Activated T-cell treated with anti-CD3 and anti-CD28 coated beads for 24 hours (primary cell): ENCODE measurements at regions not wholly inside any gene's neighbourhood (a gene's known extent, or its start where the extent isn't known, plus 50 kb on each side); places are given as distances from the start of the nearest gene placed in this dataset.

Source experiments
- DNase-seq: peaks from one replicate; pipeline ENCODE4 v3.0.0-alpha.2; 2020; ENCODE audit warnings: low read depth

- no peak for DNase-seq
Measured at GRCh38 chr2:9738535-9739496, 104.5 kb upstream of the TAF1B start.

DNA sequence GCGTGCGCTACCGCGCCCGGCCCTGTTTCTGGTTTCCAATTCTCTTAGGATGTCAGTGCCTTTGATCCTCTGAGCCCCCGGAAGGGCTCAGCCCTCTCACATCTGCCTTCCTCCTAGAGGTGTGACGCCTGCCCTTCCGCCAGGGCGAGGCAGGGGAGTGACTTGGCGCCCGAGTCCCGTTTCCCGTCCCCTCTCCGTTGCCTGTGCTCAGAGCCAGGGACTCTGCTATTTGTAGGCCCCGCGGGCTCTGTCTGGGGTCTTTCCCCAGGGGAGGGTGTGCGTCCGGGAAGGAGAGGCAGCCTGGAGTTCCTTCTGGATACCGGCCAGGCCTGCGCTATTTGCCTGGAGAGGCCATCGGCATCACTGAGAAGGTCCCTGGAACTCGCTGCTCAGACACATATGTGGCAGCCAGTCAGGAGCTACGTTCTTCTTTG is 103.7 kb upstream of the TAF1B start:
- DNase-seq = peak; percentile 33

GRCh38 chr2:9740382-9741073 is 102.7 kb upstream of the TAF1B start:
- DNase-seq = no peak

DNA sequence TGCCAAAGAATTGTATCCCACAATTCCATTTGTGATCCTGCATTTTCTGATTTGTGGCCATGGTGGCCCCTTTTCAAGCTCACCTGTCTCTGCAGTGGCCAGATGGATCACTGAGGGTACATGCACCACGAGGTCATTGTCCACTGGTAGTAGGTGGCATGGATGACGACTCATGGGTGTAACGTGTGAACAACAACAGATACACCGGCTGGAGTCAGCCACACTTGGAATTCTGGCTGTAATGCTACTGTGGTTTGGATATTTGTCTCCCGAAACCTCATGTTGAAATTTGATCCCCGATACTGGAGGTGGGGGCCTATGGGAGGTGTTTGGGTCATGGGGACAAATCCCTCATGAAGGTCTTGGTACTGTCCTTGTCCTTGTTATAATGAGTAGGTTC is 102.2 kb upstream of the TAF1B start:
- no peak for DNase-seq

DNA sequence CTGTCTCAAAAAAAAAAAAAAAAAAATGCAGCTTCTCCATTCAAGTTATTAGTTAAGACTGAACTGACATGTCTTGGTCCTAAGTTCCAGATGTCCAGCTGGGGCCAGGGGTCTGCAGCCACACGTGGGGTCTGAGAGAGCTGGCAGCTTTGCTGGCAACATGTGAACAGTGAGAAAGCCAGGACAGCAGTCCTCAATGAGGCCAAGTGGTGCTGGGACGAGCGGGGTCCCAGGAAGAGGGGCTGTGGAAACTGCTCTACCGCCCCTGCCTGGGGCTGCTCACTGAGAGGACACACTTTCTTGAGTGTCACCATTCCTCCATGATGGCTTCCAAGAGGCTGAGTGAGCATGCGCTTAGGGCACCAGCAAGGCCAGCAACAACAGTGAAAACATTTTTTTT is 100.7 kb upstream of the TAF1B start:
- no peak for DNase-seq

GRCh38 chr2:9744256-9745004 is 98.8 kb upstream of the TAF1B start:
- no peak for DNase-seq

- DNase-seq = no peak
Measured at GRCh38 chr2:9745153-9745899, 97.9 kb upstream of the TAF1B start.

- no peak for DNase-seq
Measured at GRCh38 chr2:9747396-9747795, 95.9 kb upstream of the TAF1B start.

GRCh38 chr2:9748577-9748976 is 94.7 kb upstream of the TAF1B start:
- no peak for DNase-seq

DNA sequence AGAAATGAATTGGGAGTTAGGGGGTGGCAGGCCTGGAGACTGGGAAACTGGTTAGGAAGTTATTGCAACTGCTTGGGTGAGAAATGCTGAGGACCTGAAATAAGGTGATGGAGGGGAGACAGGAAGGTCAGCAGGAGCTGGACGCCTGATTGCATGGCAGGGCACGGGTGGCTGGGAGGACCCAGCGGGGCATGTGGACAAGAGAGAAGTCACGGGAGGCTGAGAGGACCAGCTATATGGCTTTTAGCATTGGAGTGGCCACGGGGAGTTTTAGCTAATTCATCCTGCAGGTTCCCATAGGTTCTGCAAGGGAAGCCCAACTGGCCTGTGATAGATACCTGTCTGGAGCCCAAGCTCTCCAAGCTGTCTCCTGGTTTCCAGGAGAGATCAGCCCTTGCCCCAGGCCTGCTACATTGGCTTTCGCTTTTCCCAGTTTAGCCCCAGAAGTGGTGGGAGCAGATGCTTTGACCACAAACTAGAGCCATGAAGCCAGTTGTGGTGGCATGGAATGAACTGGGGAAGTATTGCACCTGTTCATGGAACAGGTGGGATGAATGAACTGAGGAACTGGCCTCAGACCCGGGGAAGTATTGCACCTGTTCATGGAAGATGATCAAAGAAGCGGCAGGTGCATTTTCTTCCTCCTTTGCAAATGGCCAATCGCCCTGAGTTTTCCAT is 93.6 kb upstream of the TAF1B start:
- DNase-seq = no peak

DNA sequence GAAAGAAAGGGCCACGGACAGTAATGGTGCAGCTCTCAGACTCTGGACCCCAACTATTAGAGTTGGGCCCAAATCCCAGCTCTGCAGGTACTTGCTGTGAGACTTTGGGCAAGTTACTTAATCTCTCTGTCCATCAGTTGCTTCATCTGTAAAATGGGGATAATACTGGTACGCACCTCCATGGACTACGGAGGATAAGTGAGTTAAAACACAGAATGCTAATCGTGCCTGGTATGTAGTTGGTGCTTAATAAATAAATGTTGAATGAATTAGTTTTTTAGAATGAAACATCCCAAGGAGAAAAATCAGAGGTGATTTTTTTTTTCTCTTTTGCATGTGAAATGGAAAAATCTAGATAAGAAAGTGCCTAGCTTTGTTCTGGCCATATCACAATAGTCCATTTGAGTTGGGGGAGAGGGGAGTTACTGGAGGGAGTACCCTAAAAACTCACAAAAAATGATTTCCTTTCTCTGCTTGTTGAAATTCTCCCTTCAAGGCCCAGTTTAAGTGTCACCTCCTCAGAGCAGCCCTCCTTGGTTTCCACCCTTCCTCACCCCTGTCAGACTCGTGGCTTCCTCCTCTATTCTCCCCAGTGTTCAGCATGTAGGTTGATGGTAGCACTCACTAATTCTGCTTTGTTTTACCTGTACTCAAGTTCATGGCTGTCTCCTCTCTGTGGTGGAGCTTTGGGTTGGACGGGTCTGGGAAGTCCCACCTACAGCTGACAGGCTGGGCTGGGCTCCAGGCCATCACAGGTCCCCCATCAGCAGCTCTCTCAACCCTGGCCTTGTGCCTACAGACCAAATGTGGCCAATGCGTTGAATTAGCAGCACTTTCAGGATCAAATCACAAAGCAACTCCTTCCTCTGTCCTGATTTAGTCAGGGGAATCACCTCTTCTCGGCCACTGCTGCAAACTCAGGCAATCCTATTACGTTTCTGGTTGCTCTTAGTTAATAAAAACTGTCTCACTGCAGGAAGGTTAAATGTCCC is 92.8 kb upstream of the TAF1B start:
- DNase-seq = no peak

DNA sequence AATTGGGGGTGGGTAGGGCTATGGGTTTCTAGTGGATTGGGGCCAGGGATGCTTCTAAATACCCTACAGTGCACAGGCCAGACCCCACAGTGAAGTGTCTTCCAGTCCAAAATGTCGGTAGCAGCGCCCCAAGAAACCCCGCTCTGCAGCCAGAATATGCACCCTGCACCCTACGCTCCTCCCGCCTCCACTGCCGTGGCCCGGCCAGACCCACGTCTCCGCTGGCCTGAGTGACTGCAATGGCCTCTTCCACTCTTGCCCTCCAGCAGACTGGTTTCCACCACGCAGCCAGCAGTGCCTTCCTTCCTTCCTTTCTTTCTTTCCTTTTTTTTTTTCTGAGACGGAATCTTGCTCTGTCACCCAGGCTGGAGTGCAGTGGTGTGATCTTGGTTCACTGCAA is 91.4 kb upstream of the TAF1B start:
- no peak for DNase-seq

DNA sequence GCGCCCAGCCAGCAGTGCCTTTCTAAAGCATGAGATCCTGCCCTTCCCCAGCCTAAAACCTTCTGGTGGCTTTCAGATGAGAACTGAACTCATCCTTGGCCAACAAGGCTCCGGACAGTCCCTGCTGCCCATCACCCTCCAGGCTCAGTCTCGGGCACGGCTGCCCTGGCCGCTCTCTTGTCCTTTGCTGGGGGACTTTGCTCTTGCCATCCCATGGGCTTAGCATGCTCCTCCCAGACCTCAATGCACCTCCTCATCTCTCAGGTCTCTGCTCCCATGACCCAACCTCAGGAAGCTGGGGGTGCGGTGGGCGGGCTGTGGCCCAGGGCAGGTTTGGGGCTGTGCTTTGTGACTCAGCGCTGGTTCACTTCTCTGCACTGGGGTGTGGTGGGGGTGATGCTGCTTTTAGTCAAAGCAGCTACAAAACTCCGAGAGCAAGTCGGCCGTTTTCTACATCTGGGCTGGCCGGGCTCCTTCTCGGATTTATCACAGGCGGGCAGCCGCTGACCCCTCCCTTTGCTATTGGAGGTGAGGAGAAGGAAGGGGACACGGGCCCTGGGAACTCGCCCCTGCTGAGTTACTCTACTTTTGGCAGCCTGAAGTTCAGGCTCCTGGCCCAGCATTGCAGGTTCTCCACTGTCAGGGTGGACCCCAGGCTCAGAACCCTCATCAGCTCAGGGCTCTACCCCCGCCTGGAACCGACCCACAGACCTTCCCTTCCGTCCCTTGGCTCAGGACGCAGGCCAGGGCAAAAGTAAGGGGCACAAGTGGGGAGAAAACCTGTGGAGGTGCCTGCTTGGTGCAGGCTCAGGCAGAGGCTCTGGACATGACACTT is 90.6 kb upstream of the TAF1B start:
- DNase-seq = peak; percentile 85

DNA sequence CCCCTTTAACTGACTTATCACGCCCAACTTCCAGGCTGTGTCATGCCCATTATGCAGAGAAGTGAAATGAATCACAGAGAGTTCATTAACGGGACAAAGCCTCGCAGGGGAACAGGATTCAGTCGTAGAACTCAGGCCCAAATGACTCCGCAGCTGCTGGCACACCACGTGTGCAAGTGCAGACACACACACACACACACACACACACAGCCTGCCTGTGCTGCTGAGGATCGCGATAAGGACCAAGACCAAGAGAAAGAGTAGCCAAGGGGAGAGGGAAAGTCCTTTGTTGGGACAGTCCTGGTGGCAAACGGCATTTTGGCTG is 90.0 kb upstream of the TAF1B start:
- DNase-seq = peak; percentile 59

DNA sequence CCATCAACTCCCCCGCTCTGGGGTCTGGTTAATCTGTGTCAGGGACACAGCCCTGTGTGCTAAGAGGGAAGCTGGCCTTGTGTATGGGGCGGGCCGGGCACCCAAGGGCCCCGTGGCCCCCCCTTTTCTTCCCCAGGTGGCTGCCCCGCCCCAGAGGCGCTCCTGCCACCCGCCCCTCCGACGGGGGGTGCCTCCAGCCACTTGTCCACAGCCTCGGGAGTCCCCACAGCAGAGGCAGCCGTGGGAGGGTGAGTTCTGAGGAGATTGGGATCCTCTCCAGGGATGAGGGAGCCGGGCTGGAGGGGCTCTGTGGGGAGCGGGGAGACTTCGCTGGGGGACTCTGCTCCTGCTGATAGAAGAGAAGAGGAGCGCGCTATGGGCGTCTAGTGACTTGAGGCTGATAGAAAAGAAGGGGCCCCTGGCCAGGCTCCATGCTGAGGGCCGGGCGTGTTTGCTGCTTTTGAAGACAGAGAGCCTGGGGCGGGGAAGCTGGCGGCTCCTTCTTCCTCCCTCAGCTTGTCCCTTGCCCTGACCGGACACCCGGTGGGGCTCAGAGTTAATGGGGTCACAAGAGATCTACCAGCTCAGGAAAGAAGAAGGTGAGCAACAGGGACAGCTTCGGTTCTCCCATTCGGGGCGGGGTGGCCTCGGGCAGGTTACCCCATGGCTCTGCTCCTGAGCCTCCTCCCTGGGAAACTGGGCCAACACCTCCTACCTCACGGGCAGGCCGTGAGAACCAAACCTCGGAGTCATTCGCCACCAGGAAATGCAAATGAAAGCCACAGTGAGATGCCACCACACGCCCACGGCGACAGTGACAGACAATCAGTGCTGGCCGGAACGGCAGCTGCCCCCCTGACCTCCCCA is 89.4 kb upstream of the TAF1B start:
- peak; percentile 52 for DNase-seq

DNA sequence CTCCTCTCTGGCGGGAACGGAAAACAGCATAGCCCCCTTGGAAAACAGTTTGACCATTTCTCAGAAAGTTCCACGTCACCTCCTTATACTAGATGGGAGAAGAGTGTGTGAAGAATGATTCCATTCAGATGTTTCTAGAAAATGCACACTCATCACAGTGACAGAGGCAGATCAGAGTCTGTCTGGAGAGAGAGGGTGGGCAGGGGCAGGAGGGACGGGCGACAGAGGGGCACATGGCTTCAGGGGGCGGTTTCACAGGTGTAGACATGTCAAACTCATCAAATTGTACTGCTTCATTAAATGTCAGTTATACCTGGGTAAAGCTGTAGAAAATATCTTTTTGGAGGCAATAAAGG is 88.8 kb upstream of the TAF1B start:
- no peak for DNase-seq

DNA sequence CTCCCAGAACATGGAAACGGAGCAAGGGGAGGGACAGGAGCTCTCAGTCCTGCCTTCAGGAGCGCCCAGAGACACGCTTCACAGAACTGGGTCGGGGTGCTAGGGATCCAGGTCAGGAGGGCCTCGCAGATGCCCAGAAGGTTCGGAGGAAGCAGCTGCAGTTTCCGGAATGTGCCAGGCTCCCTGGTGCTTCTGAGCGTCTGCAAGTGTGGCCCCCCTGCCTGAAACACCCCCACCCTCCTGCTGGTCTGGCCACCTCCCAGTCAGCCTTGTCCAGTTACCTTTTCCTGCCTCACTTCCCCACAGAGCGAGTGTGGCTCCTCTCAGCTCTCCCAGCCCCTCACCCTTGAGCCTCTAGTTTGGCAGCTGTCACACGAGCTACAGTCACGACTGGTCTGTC is 88.3 kb upstream of the TAF1B start:
- no peak for DNase-seq

- DNase-seq = no peak
Measured at GRCh38 chr2:9755638-9756037, 87.6 kb upstream of the TAF1B start.
